H1 (cell line): ENCODE measurements at regions not wholly inside any gene's neighbourhood (a gene's known extent, or its start where the extent isn't known, plus 50 kb on each side); places are given as distances from the start of the nearest gene placed in this dataset.

Source experiments
- CREB1 ChIP-seq: IDR thresholded peaks from 2 replicates; pipeline ENCODE4 v1.6.1; 2012; ENCODE audit warnings: inconsistent platforms
- EGR1 ChIP-seq: IDR thresholded peaks from 2 replicates; pipeline ENCODE4 v1.6.1; 2011; ENCODE audit warnings: low read depth, low read length, borderline replicate concordance
- EZH2 ChIP-seq: fragments of 200-600 bp; sonication (generic); IDR thresholded peaks from 2 replicates; pipeline ENCODE4 v1.7.1; 2012; ENCODE audit warnings: low read depth, mild to moderate bottlenecking, moderate library complexity, low read length, inconsistent platforms; ENCODE audit not compliant: severe bottlenecking
- FOSL1 ChIP-seq: IDR thresholded peaks from 2 replicates; pipeline ENCODE4 v1.6.1; 2011; ENCODE audit warnings: mild to moderate bottlenecking, low read depth, low read length, moderate library complexity; ENCODE audit not compliant: insufficient read depth
- JUN ChIP-seq: IDR thresholded peaks from 2 replicates; pipeline ENCODE4 v1.6.1; 2011; ENCODE audit warnings: low read depth, mild to moderate bottlenecking, improper control_type of control experiment, low read length
- TF ChIP-seq, protein P1 (sequence below), 3 experiments: IDR thresholded peaks; 1 replicate in 2 of 3; 2 replicates in 1 of 3; pipeline versions ENCODE4 v1.5.1 to v1.6.1; 2011; ENCODE audit warnings: low read length in 3 of 3, mild to moderate bottlenecking in 3 of 3, inconsistent platforms in 2 of 3, low read depth in 1 of 3, moderate library complexity in 1 of 3; ENCODE audit not compliant: insufficient read depth in 1 of 3; ENCODE audit errors: control extremely low read depth in 1 of 3
- TF ChIP-seq, protein P2 (sequence below): IDR thresholded peaks from 2 replicates; pipeline ENCODE4 v1.6.1; 2011; ENCODE audit warnings: low read depth, mild to moderate bottlenecking, low read length; ENCODE audit not compliant: insufficient read depth

DNA sequence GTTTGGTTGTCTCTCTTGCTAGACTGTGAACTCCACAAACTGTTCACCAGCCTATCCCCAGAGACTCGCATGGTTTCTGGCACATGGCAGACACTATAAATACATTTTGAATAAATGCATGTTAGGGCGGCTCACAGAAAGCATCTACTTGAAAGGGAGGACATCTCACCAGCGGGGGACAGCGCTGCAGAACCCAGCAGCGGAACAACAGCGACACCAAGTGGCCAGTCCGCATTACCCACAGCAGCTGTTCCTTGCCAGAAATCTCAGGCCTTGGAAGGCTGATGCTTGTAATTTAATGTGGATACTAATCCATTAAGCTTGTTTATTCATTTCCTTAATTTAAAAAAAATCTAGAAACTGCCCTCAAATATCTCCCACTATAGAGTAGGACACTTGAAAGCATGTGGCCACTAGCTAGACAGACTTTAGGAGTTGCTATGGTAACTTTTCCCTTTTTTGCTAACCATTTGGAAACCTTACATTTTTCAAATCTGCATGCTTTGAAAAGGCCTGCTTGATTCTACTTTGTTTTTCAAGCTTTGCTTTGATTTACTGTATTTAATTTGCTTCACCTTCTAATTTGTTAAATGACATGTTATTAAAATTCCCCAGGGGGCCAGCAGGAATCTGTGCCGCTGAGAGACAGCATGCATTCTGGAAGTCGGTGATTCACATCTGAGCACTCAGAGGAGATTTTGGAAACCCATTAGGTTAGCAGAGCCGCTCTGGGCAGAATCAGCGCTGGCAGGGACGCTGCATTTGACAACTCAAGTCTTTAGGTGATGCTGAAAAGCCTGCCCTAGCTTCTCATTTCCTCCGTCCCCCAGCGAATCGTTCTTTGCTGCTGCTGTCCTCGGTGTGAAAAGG is 63.5 kb upstream of the SSX2IP start:
- TF ChIP-seq EZH2 (no peak), FOSL1 (no peak), EGR1 (no peak), JUN (no peak), CREB1 (no peak)
- TF ChIP-seq, protein P1, sequence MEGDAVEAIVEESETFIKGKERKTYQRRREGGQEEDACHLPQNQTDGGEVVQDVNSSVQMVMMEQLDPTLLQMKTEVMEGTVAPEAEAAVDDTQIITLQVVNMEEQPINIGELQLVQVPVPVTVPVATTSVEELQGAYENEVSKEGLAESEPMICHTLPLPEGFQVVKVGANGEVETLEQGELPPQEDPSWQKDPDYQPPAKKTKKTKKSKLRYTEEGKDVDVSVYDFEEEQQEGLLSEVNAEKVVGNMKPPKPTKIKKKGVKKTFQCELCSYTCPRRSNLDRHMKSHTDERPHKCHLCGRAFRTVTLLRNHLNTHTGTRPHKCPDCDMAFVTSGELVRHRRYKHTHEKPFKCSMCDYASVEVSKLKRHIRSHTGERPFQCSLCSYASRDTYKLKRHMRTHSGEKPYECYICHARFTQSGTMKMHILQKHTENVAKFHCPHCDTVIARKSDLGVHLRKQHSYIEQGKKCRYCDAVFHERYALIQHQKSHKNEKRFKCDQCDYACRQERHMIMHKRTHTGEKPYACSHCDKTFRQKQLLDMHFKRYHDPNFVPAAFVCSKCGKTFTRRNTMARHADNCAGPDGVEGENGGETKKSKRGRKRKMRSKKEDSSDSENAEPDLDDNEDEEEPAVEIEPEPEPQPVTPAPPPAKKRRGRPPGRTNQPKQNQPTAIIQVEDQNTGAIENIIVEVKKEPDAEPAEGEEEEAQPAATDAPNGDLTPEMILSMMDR (IDR thresholded peaks at IDR 0.05; ENCODE audit: control extremely low read depth in 1 of 3, insufficient read depth in 1 of 3, low read depth in 1 of 3, low read length in 3 of 3): peak; percentile 95 to 96 (median 96)
- TF ChIP-seq, protein P2, sequence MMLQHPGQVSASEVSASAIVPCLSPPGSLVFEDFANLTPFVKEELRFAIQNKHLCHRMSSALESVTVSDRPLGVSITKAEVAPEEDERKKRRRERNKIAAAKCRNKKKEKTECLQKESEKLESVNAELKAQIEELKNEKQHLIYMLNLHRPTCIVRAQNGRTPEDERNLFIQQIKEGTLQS: no peak
